Hepatocyte (in vitro differentiated cells): ENCODE measurements at regions not wholly inside any gene's neighbourhood (a gene's known extent, or its start where the extent isn't known, plus 50 kb on each side); places are given as distances from the start of the nearest gene placed in this dataset.

Experiments used
- DNase-seq: peaks from one replicate; pipeline ENCODE4 v3.0.0-alpha.2; 2016; ENCODE audit warnings: low spot score
- H2AFZ ChIP-seq: fragments of 200-600 bp; sonication (generic); 2 replicates; pipeline ENCODE4 v1.6.0; 2016; ENCODE audit warnings: antibody characterized with exemption, mild to moderate bottlenecking
- H3K27ac ChIP-seq: fragments of 200-600 bp; sonication (generic); 2 replicates; pipeline ENCODE4 v1.5.1; 2016; ENCODE audit warnings: mild to moderate bottlenecking
- H3K27me3 ChIP-seq: fragments of 200-600 bp; sonication (generic); 2 replicates; pipeline ENCODE4 v1.6.1; 2016
- H3K36me3 ChIP-seq: fragments of 200-600 bp; sonication (generic); replicated peaks from 2 replicates; pipeline ENCODE4 v1.5.1; 2016; ENCODE audit warnings: low read depth; ENCODE audit not compliant: insufficient read depth
- H3K4me1 ChIP-seq: fragments of 200-600 bp; sonication (generic); 2 replicates; pipeline ENCODE4 v1.5.1; 2016; ENCODE audit warnings: mild to moderate bottlenecking, moderate library complexity; ENCODE audit not compliant: insufficient read depth
- H3K4me2 ChIP-seq: fragments of 200-600 bp; sonication (generic); 2 replicates; pipeline ENCODE4 v1.6.0; 2016
- H3K4me3 ChIP-seq: fragments of 200-600 bp; sonication (generic); 2 replicates; pipeline ENCODE4 v1.5.1; 2016; ENCODE audit warnings: mild to moderate bottlenecking
- H3K79me2 ChIP-seq: fragments of 200-600 bp; sonication (generic); 2 replicates; pipeline ENCODE4 v1.6.0; 2017; ENCODE audit warnings: mild to moderate bottlenecking
- H3K9me2 ChIP-seq: fragments of 200-600 bp; sonication (generic); replicated peaks from 2 replicates; pipeline ENCODE4 v1.6.0; 2017; ENCODE audit warnings: mild to moderate bottlenecking; ENCODE audit not compliant: insufficient read depth
- H3K9me3 ChIP-seq: fragments of 200-600 bp; sonication (generic); 2 replicates; pipeline ENCODE4 v1.5.1; 2016; ENCODE audit warnings: low read depth, mild to moderate bottlenecking
- H4K20me1 ChIP-seq: fragments of 200-600 bp; sonication (generic); 2 replicates; pipeline ENCODE4 v1.6.0; 2016; ENCODE audit warnings: mild to moderate bottlenecking; ENCODE audit not compliant: insufficient read depth, poor library complexity, severe bottlenecking
- CTCF ChIP-seq: fragments of 200-600 bp; sonication (generic); IDR thresholded peaks from 2 replicates; pipeline ENCODE4 v1.5.1; 2016; ENCODE audit warnings: antibody characterized with exemption, mild to moderate bottlenecking; ENCODE audit not compliant: poor library complexity
- EZH2 ChIP-seq: fragments of 200-600 bp; sonication (generic); IDR thresholded peaks from 2 replicates; pipeline ENCODE4 v1.6.1; 2016; ENCODE audit warnings: antibody characterized with exemption, mild to moderate bottlenecking, borderline replicate concordance
- EZH2phosphoT487 ChIP-seq: fragments of 200-600 bp; sonication (generic); IDR thresholded peaks from one replicate; pipeline ENCODE4 v1.6.1; 2018; ENCODE audit warnings: antibody characterized with exemption, mild to moderate bottlenecking, low read depth, moderate library complexity; ENCODE audit not compliant: unreplicated experiment, severe bottlenecking
- WGBS: methylation state at CpG from one replicate; pipeline ENCODE4 v1.1.6; 2016; ENCODE audit warnings: low lambda C conversion rate; ENCODE audit errors: missing lambda C conversion rate; 5-methylcytosine and 5-hydroxymethylcytosine counted together

GRCh38 chr19:29366757-29367156 lies 153.8 kb upstream of the UQCRFS1 start:
- Histone ChIP-seq H3K27ac (no peak overlapping the region), H3K9me2 (no peaks in the 10 kb centered on the region), H2AFZ (no peak overlapping the region), H3K4me2 (no peak overlapping the region), H3K79me2 (no peaks in the 10 kb centered on the region), H3K4me1 (no peaks in the 10 kb centered on the region), H3K27me3 (peaks cover 23% of the 10 kb centered on the region), H3K9me3 (no peaks in the 10 kb centered on the region), H4K20me1 (no peaks in the 10 kb centered on the region), H3K4me3 (no peak overlapping the region), H3K36me3 (no peaks in the 10 kb centered on the region)
- DNase-seq = no peak
- 92% methylated on average over 10 of the region's 10 CpGs for WGBS
- no peak for TF ChIP-seq EZH2
- no peak for TF ChIP-seq EZH2phosphoT487
- no peak for TF ChIP-seq CTCF

GRCh38 chr19:29367791-29368222 lies 154.9 kb upstream of the UQCRFS1 start:
- Histone ChIP-seq H3K27ac (no peak overlapping the region), H2AFZ (no peak overlapping the region), H3K4me2 (no peak overlapping the region), H3K9me3 (no peaks in the 10 kb centered on the region), H4K20me1 (no peaks in the 10 kb centered on the region), H3K9me2 (no peaks in the 10 kb centered on the region), H3K27me3 (peaks cover 23% of the 10 kb centered on the region), H3K4me3 (no peak overlapping the region), H3K4me1 (no peaks in the 10 kb centered on the region), H3K36me3 (no peaks in the 10 kb centered on the region), H3K79me2 (no peaks in the 10 kb centered on the region)
- WGBS = 18% methylated on average over 7 of the region's 7 CpGs
- TF ChIP-seq EZH2phosphoT487 = no peak
- TF ChIP-seq EZH2 = no peak
- TF ChIP-seq CTCF = no peak
- DNase-seq = no peak

GRCh38 chr19:29370276-29370675 lies 155.5 kb upstream of the VSTM2B start:
- H3K4me1 ChIP-seq = no peaks in the 10 kb centered on the region
- DNase-seq = no peak
- TF ChIP-seq EZH2 = no peak
- TF ChIP-seq EZH2phosphoT487 = no peak

GRCh38 chr19:29371251-29372090 lies 154.3 kb upstream of the VSTM2B start:
- TF ChIP-seq CTCF (no peak), EZH2 (no peak), EZH2phosphoT487 (no peak)
- H3K4me3 ChIP-seq = no peak overlapping the region

More at GRCh38 chr19:29370276-29370675, 155.5 kb upstream of the VSTM2B start:
- Histone ChIP-seq H3K9me3 (no peaks in the 10 kb centered on the region), H3K4me3 (no peak overlapping the region), H3K36me3 (no peaks in the 10 kb centered on the region), H3K79me2 (no peaks in the 10 kb centered on the region), H4K20me1 (no peaks in the 10 kb centered on the region), H3K4me2 (no peak overlapping the region), H3K27me3 (peaks cover 11% of the 10 kb centered on the region), H3K27ac (no peak overlapping the region), H3K9me2 (no peaks in the 10 kb centered on the region), H2AFZ (no peak overlapping the region)
- WGBS = 95% methylated on average over 9 of the region's 9 CpGs

More at GRCh38 chr19:29371251-29372090, 154.3 kb upstream of the VSTM2B start:
- Histone ChIP-seq H2AFZ (no peak overlapping the region), H3K4me1 (no peaks in the 10 kb centered on the region), H3K4me2 (no peak overlapping the region), H3K36me3 (no peaks in the 10 kb centered on the region), H3K79me2 (no peaks in the 10 kb centered on the region), H3K9me3 (no peaks in the 10 kb centered on the region), H4K20me1 (no peaks in the 10 kb centered on the region), H3K9me2 (no peaks in the 10 kb centered on the region), H3K27ac (no peak overlapping the region), H3K27me3 (peaks cover 4% of the 10 kb centered on the region)
- WGBS = 61% methylated on average over 7 of the region's 7 CpGs
- no peak for DNase-seq
